OCI-LY7 (cell line): ENCODE measurements at regions not wholly inside any gene's neighbourhood (a gene's known extent, or its start where the extent isn't known, plus 50 kb on each side); places are given as distances from the start of the nearest gene placed in this dataset.

Source experiments
- BruUV-seq: library from RNA; stranded (reverse); fragments of 400-500 nt; replicated peaks from 2 replicates; lab custom pipeline; 2021; lab: Mats Ljungman, UMichigan
- CTCF ChIA-PET: fragments of 300-600 bp; sonication (Branson Sonifier 250); formaldehyde crosslinking; loops from one replicate; lab custom pipeline; 2022; ENCODE audit warnings: antibody characterized with exemption; ENCODE audit not compliant: unreplicated experiment; lab: Charles Lee
- POLR2A ChIA-PET: fragments of 300-600 bp; sonication (Branson Sonifier 250); formaldehyde crosslinking; loops from one replicate; lab custom pipeline; 2022; ENCODE audit warnings: antibody characterized with exemption; lab: Charles Lee
- DNase-seq: peaks from one replicate; pipeline ENCODE4 v3.0.0-alpha.2; 2015; ENCODE audit warnings: low spot score
- H2AFZ ChIP-seq: fragments of 200-600 bp; sonication (generic), shearing (Covaris generic); 2 replicates; pipeline ENCODE4 v1.6.1; 2014; ENCODE audit warnings: mild to moderate bottlenecking, antibody characterized with exemption, low read length, moderate library complexity
- H3K27ac ChIP-seq: fragments of 200-600 bp; sonication (generic); 2 replicates; pipeline ENCODE4 v1.5.1; 2014; ENCODE audit warnings: mixed run types, low read depth, mild to moderate bottlenecking, moderate library complexity, low read length, inconsistent platforms; ENCODE audit not compliant: poor library complexity, severe bottlenecking
- H3K36me3 ChIP-seq: fragments of 200-600 bp; sonication (generic); 2 replicates; pipeline ENCODE4 v1.6.1; 2014; ENCODE audit warnings: mild to moderate bottlenecking, antibody characterized with exemption, low read length, moderate library complexity, mixed read lengths; ENCODE audit not compliant: insufficient read depth
- H3K4me1 ChIP-seq: fragments of 200-600 bp; sonication (generic); 2 replicates; pipeline ENCODE4 v1.5.1; 2014; ENCODE audit warnings: mild to moderate bottlenecking, low read length; ENCODE audit not compliant: insufficient read depth, poor library complexity, severe bottlenecking
- H3K4me2 ChIP-seq: fragments of 200-600 bp; sonication (generic); 2 replicates; pipeline ENCODE4 v1.6.1; 2014; ENCODE audit warnings: mild to moderate bottlenecking, low read length
- H3K4me3 ChIP-seq: fragments of 200-600 bp; sonication (generic); 2 replicates; pipeline ENCODE4 v1.5.1; 2014; ENCODE audit warnings: mild to moderate bottlenecking, low read depth, low read length; ENCODE audit not compliant: poor library complexity, severe bottlenecking
- H3K79me2 ChIP-seq: fragments of 200-600 bp; sonication (generic); 2 replicates; pipeline ENCODE4 v1.6.1; 2016; ENCODE audit warnings: low read depth, mild to moderate bottlenecking, low read length, moderate library complexity, mixed read lengths; ENCODE audit not compliant: insufficient read depth
- H3K9me2 ChIP-seq: fragments of 200-600 bp; sonication (generic); 2 replicates; pipeline ENCODE4 v1.6.1; 2016; ENCODE audit warnings: mild to moderate bottlenecking, low read length, mixed read lengths; ENCODE audit not compliant: insufficient read depth
- H3K9me3 ChIP-seq: fragments of 200-600 bp; sonication (generic); 2 replicates; pipeline ENCODE4 v1.6.1; 2014; ENCODE audit warnings: mild to moderate bottlenecking, mixed run types, low read length, mixed read lengths
- H4K20me1 ChIP-seq: fragments of 200-600 bp; sonication (generic); 2 replicates; pipeline ENCODE4 v1.6.1; 2014; ENCODE audit warnings: mild to moderate bottlenecking, antibody characterized with exemption, low read length, moderate library complexity, mixed read lengths; ENCODE audit not compliant: insufficient read depth
- EZH2phosphoT487 ChIP-seq: fragments of 200-600 bp; sonication (generic); IDR thresholded peaks from 2 replicates; pipeline ENCODE4 v1.6.1; 2018; ENCODE audit warnings: low read depth, borderline replicate concordance, mild to moderate bottlenecking, mixed run types, antibody characterized with exemption, low read length, moderate library complexity, mixed read lengths
- intact Hi-C: fragments of 100-400 bp; cut with micrococcal nuclease; formaldehyde crosslinking; loops from one replicate; pipeline ENCODE4 v1.10.0; 2022; ENCODE audit not compliant: unreplicated experiment
- TF ChIP-seq, protein P1 (sequence below): fragments of 200-600 bp; sonication (generic); conservative IDR thresholded peaks from 2 replicates; pipeline ENCODE4 v1.5.1; 2014; ENCODE audit warnings: mild to moderate bottlenecking, antibody characterized with exemption, low read length, moderate library complexity, mixed read lengths

- Histone ChIP-seq H3K4me2 (no peak overlapping the region), H3K9me3 (no peaks in the 10 kb centered on the region), H3K4me3 (no peak overlapping the region), H3K9me2 (no peaks in the 10 kb centered on the region), H3K36me3 (no peaks in the 10 kb centered on the region), H2AFZ (no peak overlapping the region), H3K4me1 (no peaks in the 10 kb centered on the region), H3K27ac (no peak overlapping the region), H3K79me2 (no peaks in the 10 kb centered on the region), H4K20me1 (no peaks in the 10 kb centered on the region)
- POLR2A ChIA-PET: no interaction called here
- BruUV-seq: no TSS peak
- intact Hi-C loops: no loop called here
- CTCF ChIA-PET: no interaction called here
- TF ChIP-seq EZH2phosphoT487: no peak
- TF ChIP-seq, protein P1, sequence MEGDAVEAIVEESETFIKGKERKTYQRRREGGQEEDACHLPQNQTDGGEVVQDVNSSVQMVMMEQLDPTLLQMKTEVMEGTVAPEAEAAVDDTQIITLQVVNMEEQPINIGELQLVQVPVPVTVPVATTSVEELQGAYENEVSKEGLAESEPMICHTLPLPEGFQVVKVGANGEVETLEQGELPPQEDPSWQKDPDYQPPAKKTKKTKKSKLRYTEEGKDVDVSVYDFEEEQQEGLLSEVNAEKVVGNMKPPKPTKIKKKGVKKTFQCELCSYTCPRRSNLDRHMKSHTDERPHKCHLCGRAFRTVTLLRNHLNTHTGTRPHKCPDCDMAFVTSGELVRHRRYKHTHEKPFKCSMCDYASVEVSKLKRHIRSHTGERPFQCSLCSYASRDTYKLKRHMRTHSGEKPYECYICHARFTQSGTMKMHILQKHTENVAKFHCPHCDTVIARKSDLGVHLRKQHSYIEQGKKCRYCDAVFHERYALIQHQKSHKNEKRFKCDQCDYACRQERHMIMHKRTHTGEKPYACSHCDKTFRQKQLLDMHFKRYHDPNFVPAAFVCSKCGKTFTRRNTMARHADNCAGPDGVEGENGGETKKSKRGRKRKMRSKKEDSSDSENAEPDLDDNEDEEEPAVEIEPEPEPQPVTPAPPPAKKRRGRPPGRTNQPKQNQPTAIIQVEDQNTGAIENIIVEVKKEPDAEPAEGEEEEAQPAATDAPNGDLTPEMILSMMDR: no peak
- no peak for DNase-seq
Observed at GRCh38 chr6:1229808-1230207, 82.1 kb upstream of the FOXQ1 start.

DNA sequence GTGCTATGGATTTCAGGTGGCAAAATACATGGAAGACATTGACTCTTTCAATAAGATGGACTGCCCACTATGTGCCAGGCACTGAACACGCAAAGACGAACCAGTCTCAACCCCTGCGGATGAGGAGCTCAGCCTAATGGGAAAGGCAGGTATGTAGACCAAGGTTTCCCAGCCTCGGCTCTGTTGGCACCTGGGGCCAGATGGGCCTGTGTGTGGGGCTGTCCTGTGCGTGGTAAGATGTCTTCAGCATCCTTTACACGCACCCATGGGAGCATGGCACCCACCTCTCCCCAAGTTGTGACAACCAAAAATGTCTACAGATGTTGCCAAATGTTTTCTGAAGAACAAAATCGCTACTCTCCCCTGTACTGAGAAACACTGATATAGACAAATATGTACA, 82.6 kb upstream of the FOXQ1 start:
- ChIA-PET CTCF (no interaction called here), POLR2A (no interaction called here)
- no peaks in the 10 kb centered on the region for H4K20me1 ChIP-seq
- no peaks in the 10 kb centered on the region for H3K9me3 ChIP-seq
- H3K36me3 ChIP-seq: no peaks in the 10 kb centered on the region
- H3K27ac ChIP-seq: no peak overlapping the region
- no peaks in the 10 kb centered on the region for H3K9me2 ChIP-seq
- no peaks in the 10 kb centered on the region for H3K4me1 ChIP-seq
- TF ChIP-seq EZH2phosphoT487: no peak
- no peak overlapping the region for H3K4me2 ChIP-seq
- no peaks in the 10 kb centered on the region for H3K79me2 ChIP-seq
- H3K4me3 ChIP-seq: no peak overlapping the region
- H2AFZ ChIP-seq: no peak overlapping the region
- no peak for DNase-seq
- no TSS peak for BruUV-seq
- intact Hi-C loops: no loop called here

GRCh38 chr6:1228754-1229191, 83.1 kb upstream of the FOXQ1 start:
- ChIA-PET CTCF (no interaction called here), POLR2A (no interaction called here)
- Histone ChIP-seq H3K27ac (no peak overlapping the region), H3K4me1 (no peaks in the 10 kb centered on the region), H3K79me2 (no peaks in the 10 kb centered on the region), H3K4me3 (no peak overlapping the region), H3K9me2 (no peaks in the 10 kb centered on the region), H2AFZ (no peak overlapping the region), H3K4me2 (no peak overlapping the region), H3K36me3 (no peaks in the 10 kb centered on the region), H4K20me1 (no peaks in the 10 kb centered on the region), H3K9me3 (no peaks in the 10 kb centered on the region)
- intact Hi-C loops: no loop called here
- no peak for DNase-seq
- no peak for TF ChIP-seq EZH2phosphoT487
- TF ChIP-seq, protein P1: no peak
- BruUV-seq: no TSS peak
